ENCODE measurements at regions not wholly inside any gene's neighbourhood (a gene's known extent, or its start where the extent isn't known, plus 50 kb on each side); places are given as distances from the start of the nearest gene placed in this dataset.
"Not testable (repeated sequence)": the region's sequence is repeated elsewhere in the genome, so short reads cannot be mapped to it uniquely, and the experiment has no call there.

- no peak for FAIRE-seq
- H3K36me3 ChIP-seq (ENCODE audit: control insufficient read depth in 3 of 3, insufficient read depth in 2 of 3, low read depth in 1 of 3, low read length in 3 of 3): no peaks in the 10 kb centered on the region
- 75 to 85% (median 82%) methylated on average over 3 of the region's 3 CpGs for WGBS, 3 donors
- no peaks in the 10 kb centered on the region for H3K27me3 ChIP-seq (ENCODE audit: control insufficient read depth in 3 of 3, insufficient read depth in 3 of 3, low read length in 3 of 3)
- H3K4me3 ChIP-seq (ENCODE audit: low read depth in 1 of 3, low read length in 3 of 3): no peak overlapping the region
- DNase-seq: no peak
- H3K4me1 ChIP-seq (ENCODE audit: control insufficient read depth in 3 of 3, insufficient read depth in 2 of 3, low read depth in 1 of 3, low read length in 2 of 3): no peaks in the 10 kb centered on the region
- H3K9me3 ChIP-seq (ENCODE audit: control insufficient read depth in 2 of 2, insufficient read depth in 1 of 2, low read depth in 1 of 2, low read length in 1 of 2): peaks cover 5 to 77% of the 10 kb centered on the region in 2 donors
- H3K27ac ChIP-seq (ENCODE audit: low read depth in 1 of 3, low read length in 2 of 3): no peak overlapping the region
These were observed 234.1 kb downstream of the TUBA3C start for GRCh38 chr13:18947376-18947977.

- no peaks in the 10 kb centered on the region for H3K4me1 ChIP-seq (ENCODE audit: control insufficient read depth in 3 of 3, insufficient read depth in 2 of 3, low read depth in 1 of 3, low read length in 2 of 3)
- WGBS, 3 donors: 54 to 62% (median 58%) methylated on average over 7 of the region's 7 CpGs
- no peak overlapping the region for H3K4me3 ChIP-seq (ENCODE audit: low read depth in 1 of 3, low read length in 3 of 3)
- no peaks in the 10 kb centered on the region for H3K36me3 ChIP-seq (ENCODE audit: control insufficient read depth in 3 of 3, insufficient read depth in 2 of 3, low read depth in 1 of 3, low read length in 3 of 3)
- no peak overlapping the region for H3K27ac ChIP-seq (ENCODE audit: low read depth in 1 of 3, low read length in 2 of 3)
- FAIRE-seq (no peak), DNase-seq (no peak)
- H3K9me3 ChIP-seq (ENCODE audit: control insufficient read depth in 2 of 2, insufficient read depth in 1 of 2, low read depth in 1 of 2, low read length in 1 of 2): peaks cover 5 to 69% of the 10 kb centered on the region in 2 donors
- no peaks in the 10 kb centered on the region for H3K27me3 ChIP-seq (ENCODE audit: control insufficient read depth in 3 of 3, insufficient read depth in 3 of 3, low read length in 3 of 3)
These were observed 234.9 kb downstream of the TUBA3C start for GRCh38 chr13:18946738-18947137.

GRCh38 chr13:18944501-18945068 lies 237.0 kb downstream of the TUBA3C start:
- WGBS, 3 donors: 88 to 91% (median 90%) methylated on average over 27 to 29 of the region's 29 CpGs
- Histone ChIP-seq H3K9me3 (ENCODE audit: control insufficient read depth in 2 of 2, insufficient read depth in 1 of 2, low read depth in 1 of 2, low read length in 1 of 2) (peaks cover 5 to 49% of the 10 kb centered on the region in 2 donors), H3K36me3 (ENCODE audit: control insufficient read depth in 3 of 3, insufficient read depth in 2 of 3, low read depth in 1 of 3, low read length in 3 of 3) (no peaks in the 10 kb centered on the region), H3K4me1 (ENCODE audit: control insufficient read depth in 3 of 3, insufficient read depth in 2 of 3, low read depth in 1 of 3, low read length in 2 of 3) (no peaks in the 10 kb centered on the region), H3K27me3 (ENCODE audit: control insufficient read depth in 3 of 3, insufficient read depth in 3 of 3, low read length in 3 of 3) (no peaks in the 10 kb centered on the region), H3K27ac (ENCODE audit: low read depth in 1 of 3, low read length in 2 of 3) (no peak overlapping the region), H3K4me3 (ENCODE audit: low read depth in 1 of 3, low read length in 3 of 3) (no peak overlapping the region)
- no peak for DNase-seq
- FAIRE-seq: no peak

GRCh38 chr13:18943721-18944391 lies 237.8 kb downstream of the TUBA3C start:
- Histone ChIP-seq H3K27me3 (ENCODE audit: control insufficient read depth in 3 of 3, insufficient read depth in 3 of 3, low read length in 3 of 3) (no peaks in the 10 kb centered on the region), H3K4me1 (ENCODE audit: control insufficient read depth in 3 of 3, insufficient read depth in 2 of 3, low read depth in 1 of 3, low read length in 2 of 3) (no peaks in the 10 kb centered on the region), H3K36me3 (ENCODE audit: control insufficient read depth in 3 of 3, insufficient read depth in 2 of 3, low read depth in 1 of 3, low read length in 3 of 3) (no peaks in the 10 kb centered on the region), H3K9me3 (ENCODE audit: control insufficient read depth in 2 of 2, insufficient read depth in 1 of 2, low read depth in 1 of 2, low read length in 1 of 2) (peaks cover 5 to 42% of the 10 kb centered on the region in 2 donors), H3K4me3 (ENCODE audit: low read depth in 1 of 3, low read length in 3 of 3) (no peak overlapping the region), H3K27ac (ENCODE audit: low read depth in 1 of 3, low read length in 2 of 3) (no peak overlapping the region)
- DNase-seq (no peak), FAIRE-seq (no peak)
- 87 to 94% (median 93%) methylated on average over 43 to 47 of the region's 47 CpGs for WGBS, 3 donors

GRCh38 chr13:18943273-18943672 lies 238.4 kb downstream of the TUBA3C start:
- Histone ChIP-seq H3K27ac (ENCODE audit: low read depth in 1 of 3, low read length in 2 of 3) (no peak overlapping the region), H3K4me3 (ENCODE audit: low read depth in 1 of 3, low read length in 3 of 3) (no peak overlapping the region), H3K36me3 (ENCODE audit: control insufficient read depth in 3 of 3, insufficient read depth in 2 of 3, low read depth in 1 of 3, low read length in 3 of 3) (no peaks in the 10 kb centered on the region), H3K27me3 (ENCODE audit: control insufficient read depth in 3 of 3, insufficient read depth in 3 of 3, low read length in 3 of 3) (no peaks in the 10 kb centered on the region), H3K4me1 (ENCODE audit: control insufficient read depth in 3 of 3, insufficient read depth in 2 of 3, low read depth in 1 of 3, low read length in 2 of 3) (no peaks in the 10 kb centered on the region), H3K9me3 (ENCODE audit: control insufficient read depth in 2 of 2, insufficient read depth in 1 of 2, low read depth in 1 of 2, low read length in 1 of 2) (peaks cover 5 to 36% of the 10 kb centered on the region in 2 donors)
- 91 to 92% (median 92%) methylated on average over 18 to 22 of the region's 22 CpGs for WGBS, 3 donors
- FAIRE-seq: no peak
- DNase-seq: no peak

- 52 to 71% (median 58%) methylated on average over 3 of the region's 3 CpGs for WGBS, 3 donors
- no peak overlapping the region for H3K4me3 ChIP-seq (ENCODE audit: low read depth in 1 of 3, low read length in 3 of 3)
These were observed 245.5 kb downstream of the TUBA3C start for GRCh38 chr13:18936104-18936503.

GRCh38 chr13:18921063-18921462 lies 260.6 kb downstream of the TUBA3C start:
- no peaks in the 10 kb centered on the region for H3K4me1 ChIP-seq (ENCODE audit: control insufficient read depth in 3 of 3, insufficient read depth in 2 of 3, low read depth in 1 of 3, low read length in 2 of 3)
- DNase-seq: no peak
- no peak overlapping the region for H3K27ac ChIP-seq (ENCODE audit: low read depth in 1 of 3, low read length in 2 of 3)
- 43 to 62% (median 61%) methylated on average over 4 of the region's 4 CpGs for WGBS, 3 donors
- no peak overlapping the region for H3K4me3 ChIP-seq (ENCODE audit: low read depth in 1 of 3, low read length in 3 of 3)
- H3K9me3 ChIP-seq (ENCODE audit: control insufficient read depth in 2 of 2, insufficient read depth in 1 of 2, low read depth in 1 of 2, low read length in 1 of 2): peaks cover 0 to 4% of the 10 kb centered on the region in 2 donors
- no peaks in the 10 kb centered on the region for H3K27me3 ChIP-seq (ENCODE audit: control insufficient read depth in 3 of 3, insufficient read depth in 3 of 3, low read length in 3 of 3)
- no peak for FAIRE-seq
- no peaks in the 10 kb centered on the region for H3K36me3 ChIP-seq (ENCODE audit: control insufficient read depth in 3 of 3, insufficient read depth in 2 of 3, low read depth in 1 of 3, low read length in 3 of 3)

More at GRCh38 chr13:18936104-18936503, 245.5 kb downstream of the TUBA3C start:
- Histone ChIP-seq H3K36me3 (ENCODE audit: control insufficient read depth in 3 of 3, insufficient read depth in 2 of 3, low read depth in 1 of 3, low read length in 3 of 3) (no peaks in the 10 kb centered on the region), H3K27ac (ENCODE audit: low read depth in 1 of 3, low read length in 2 of 3) (no peak overlapping the region), H3K9me3 (ENCODE audit: control insufficient read depth in 2 of 2, insufficient read depth in 1 of 2, low read depth in 1 of 2, low read length in 1 of 2) (peaks cover 0 to 12% of the 10 kb centered on the region in 2 donors), H3K27me3 (ENCODE audit: control insufficient read depth in 3 of 3, insufficient read depth in 3 of 3, low read length in 3 of 3) (no peaks in the 10 kb centered on the region), H3K4me1 (ENCODE audit: control insufficient read depth in 3 of 3, insufficient read depth in 2 of 3, low read depth in 1 of 3, low read length in 2 of 3) (no peaks in the 10 kb centered on the region)
- DNase-seq: no peak
- FAIRE-seq: no peak

- H3K9me3 ChIP-seq (ENCODE audit: control insufficient read depth in 2 of 2, insufficient read depth in 1 of 2, low read depth in 1 of 2, low read length in 1 of 2): peaks cover 0 to 12% of the 10 kb centered on the region in 2 donors
- H3K27me3 ChIP-seq (ENCODE audit: control insufficient read depth in 3 of 3, insufficient read depth in 3 of 3, low read length in 3 of 3); H3K27ac ChIP-seq (ENCODE audit: low read depth in 1 of 3, low read length in 2 of 3); DNase-seq; H3K4me1 ChIP-seq (ENCODE audit: control insufficient read depth in 3 of 3, insufficient read depth in 2 of 3, low read depth in 1 of 3, low read length in 2 of 3); H3K4me3 ChIP-seq (ENCODE audit: low read depth in 1 of 3, low read length in 3 of 3); FAIRE-seq; H3K36me3 ChIP-seq (ENCODE audit: control insufficient read depth in 3 of 3, insufficient read depth in 2 of 3, low read depth in 1 of 3, low read length in 3 of 3): not testable (repeated sequence)
- 62 to 74% (median 64%) methylated on average over 10 to 12 of the region's 12 CpGs for WGBS, 3 donors
These were observed 276.5 kb downstream of the TUBA3C start for GRCh38 chr13:18905096-18905495.

Measured in small intestine (tissue), 7 donors.